ENCODE measurements at regions not wholly inside any gene's neighbourhood (a gene's known extent, or its start where the extent isn't known, plus 50 kb on each side); places are given as distances from the start of the nearest gene placed in this dataset.

- no peaks in the 10 kb centered on the region for H3K9me2 ChIP-seq (ENCODE audit: insufficient read depth)
- CTCF ChIA-PET = no interaction called here
- H3K36me3 ChIP-seq (ENCODE audit: control insufficient read depth in 1 of 2, insufficient read depth in 2 of 2, low read length in 2 of 2) = no peaks in the 10 kb centered on the region
- BruUV-seq (replicated peaks) = no TSS peak
- TF ChIP-seq, protein P1, sequence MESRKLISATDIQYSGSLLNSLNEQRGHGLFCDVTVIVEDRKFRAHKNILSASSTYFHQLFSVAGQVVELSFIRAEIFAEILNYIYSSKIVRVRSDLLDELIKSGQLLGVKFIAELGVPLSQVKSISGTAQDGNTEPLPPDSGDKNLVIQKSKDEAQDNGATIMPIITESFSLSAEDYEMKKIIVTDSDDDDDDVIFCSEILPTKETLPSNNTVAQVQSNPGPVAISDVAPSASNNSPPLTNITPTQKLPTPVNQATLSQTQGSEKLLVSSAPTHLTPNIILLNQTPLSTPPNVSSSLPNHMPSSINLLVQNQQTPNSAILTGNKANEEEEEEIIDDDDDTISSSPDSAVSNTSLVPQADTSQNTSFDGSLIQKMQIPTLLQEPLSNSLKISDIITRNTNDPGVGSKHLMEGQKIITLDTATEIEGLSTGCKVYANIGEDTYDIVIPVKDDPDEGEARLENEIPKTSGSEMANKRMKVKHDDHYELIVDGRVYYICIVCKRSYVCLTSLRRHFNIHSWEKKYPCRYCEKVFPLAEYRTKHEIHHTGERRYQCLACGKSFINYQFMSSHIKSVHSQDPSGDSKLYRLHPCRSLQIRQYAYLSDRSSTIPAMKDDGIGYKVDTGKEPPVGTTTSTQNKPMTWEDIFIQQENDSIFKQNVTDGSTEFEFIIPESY (IDR thresholded peaks at IDR 0.05; ENCODE audit: extremely low read depth, insufficient replicate concordance, low read length) = no peak
- TF ChIP-seq EZH2 (IDR thresholded peaks at IDR 0.05) (no peak), SIN3A (IDR thresholded peaks at IDR 0.05; ENCODE audit: low read depth) (no peak), TCF7L2 (IDR thresholded peaks at IDR 0.05; ENCODE audit: borderline replicate concordance, extremely low read depth, insufficient read depth, insufficient read length) (no peak), REST (IDR thresholded peaks at IDR 0.05; ENCODE audit: low read depth) (no peak), ZNF274 (IDR thresholded peaks at IDR 0.05; ENCODE audit: low read depth, low read length) (no peak), JUND (IDR thresholded peaks at IDR 0.05) (no peak), EGR1 (IDR thresholded peaks at IDR 0.05; ENCODE audit: low read depth) (no peak), POLR2A (IDR thresholded peaks at IDR 0.05; ENCODE audit: borderline replicate concordance, extremely low read depth, insufficient read depth, insufficient read length) (no peak), EZH2phosphoT487 (IDR thresholded peaks at IDR 0.05; ENCODE audit: borderline replicate concordance) (no peak), MAX (IDR thresholded peaks at IDR 0.05) (no peak), ELF1 (IDR thresholded peaks at IDR 0.05; ENCODE audit: borderline replicate concordance, low read depth) (no peak), ZFX (IDR thresholded peaks at IDR 0.05) (no peak)
- TF ChIP-seq, protein P2, sequence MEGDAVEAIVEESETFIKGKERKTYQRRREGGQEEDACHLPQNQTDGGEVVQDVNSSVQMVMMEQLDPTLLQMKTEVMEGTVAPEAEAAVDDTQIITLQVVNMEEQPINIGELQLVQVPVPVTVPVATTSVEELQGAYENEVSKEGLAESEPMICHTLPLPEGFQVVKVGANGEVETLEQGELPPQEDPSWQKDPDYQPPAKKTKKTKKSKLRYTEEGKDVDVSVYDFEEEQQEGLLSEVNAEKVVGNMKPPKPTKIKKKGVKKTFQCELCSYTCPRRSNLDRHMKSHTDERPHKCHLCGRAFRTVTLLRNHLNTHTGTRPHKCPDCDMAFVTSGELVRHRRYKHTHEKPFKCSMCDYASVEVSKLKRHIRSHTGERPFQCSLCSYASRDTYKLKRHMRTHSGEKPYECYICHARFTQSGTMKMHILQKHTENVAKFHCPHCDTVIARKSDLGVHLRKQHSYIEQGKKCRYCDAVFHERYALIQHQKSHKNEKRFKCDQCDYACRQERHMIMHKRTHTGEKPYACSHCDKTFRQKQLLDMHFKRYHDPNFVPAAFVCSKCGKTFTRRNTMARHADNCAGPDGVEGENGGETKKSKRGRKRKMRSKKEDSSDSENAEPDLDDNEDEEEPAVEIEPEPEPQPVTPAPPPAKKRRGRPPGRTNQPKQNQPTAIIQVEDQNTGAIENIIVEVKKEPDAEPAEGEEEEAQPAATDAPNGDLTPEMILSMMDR (IDR thresholded peaks at IDR 0.05 in 2 of 3, conservative IDR thresholded peaks at IDR 0.05 in 1 of 3; ENCODE audit: borderline replicate concordance in 1 of 3, insufficient read depth in 1 of 3, low read depth in 2 of 3, low read length in 2 of 3) = no peak
- no peak overlapping the region for H3K4me2 ChIP-seq (ENCODE audit: low read length)
- H2AFZ ChIP-seq (ENCODE audit: low read depth, low read length, poor library complexity, severe bottlenecking) = no peak overlapping the region
- H3K79me2 ChIP-seq (ENCODE audit: insufficient read depth, low read length) = no peaks in the 10 kb centered on the region
- intact Hi-C loops (cut with micrococcal nuclease) = no loop called here
- POLR2A ChIA-PET = no interaction called here
- DNase-seq (ENCODE audit: low read depth, low spot score) = no peak
- no peaks in the 10 kb centered on the region for H3K9me3 ChIP-seq (ENCODE audit: control insufficient read depth in 1 of 2, insufficient read depth in 1 of 2, low read depth in 1 of 2, low read length in 2 of 2)
- no peaks in the 10 kb centered on the region for H3K4me1 ChIP-seq (ENCODE audit: control insufficient read depth in 1 of 2, insufficient read depth in 2 of 2, low read length in 2 of 2)
- no peaks in the 10 kb centered on the region for H4K20me1 ChIP-seq (ENCODE audit: insufficient read depth)
- no peaks in the 10 kb centered on the region for H3K27me3 ChIP-seq (ENCODE audit: insufficient read depth, low read length)
- RAD21 ChIA-PET (ENCODE audit: low non-redundant PET in 1 of 2, low total read pairs in 2 of 2, uncharacterized antibody in 2 of 2, unreplicated experiment in 2 of 2) = no interaction called here
- H3K4me3 ChIP-seq (replicated peaks in 1 of 2; ENCODE audit: low read depth in 1 of 2, low read length in 2 of 2) = no peak overlapping the region
- no peak for ATAC-seq
- H3K9ac ChIP-seq (ENCODE audit: low read length) = no peak overlapping the region
- H3K27ac ChIP-seq (ENCODE audit: low read depth, low read length) = no peak overlapping the region
Observed at GRCh38 chr14:48331421-48331820, 656.0 kb upstream of the MDGA2 start.
